KBM-7 (cell line): ENCODE measurements at regions not wholly inside any gene's neighbourhood (a gene's known extent, or its start where the extent isn't known, plus 50 kb on each side); places are given as distances from the start of the nearest gene placed in this dataset.
"Not testable (repeated sequence)": the region's sequence is repeated elsewhere in the genome, so short reads cannot be mapped to it uniquely, and the experiment has no call there.

Experiments
- DNase-seq: peaks from one replicate; pipeline ENCODE4 v3.0.0-alpha.2; 2015
- in situ Hi-C: fragments of 300-500 bp; cut with MboI; formaldehyde crosslinking; loops from 2 replicates; pipeline ENCODE4 v1.14.3; 2020; ENCODE audit warnings: low sequenced_read_pairs, low pct_unique_long_range_greater_than_20kb, mixed read lengths

GRCh38 chr5:124979251-124979650, 232.8 kb upstream of the ZNF608 start:
- in situ Hi-C loops = no loop called here
- no peak for DNase-seq

GRCh38 chr5:124980163-124980941, 233.9 kb upstream of the ZNF608 start:
- in situ Hi-C loops = no loop called here
- no peak for DNase-seq

DNA sequence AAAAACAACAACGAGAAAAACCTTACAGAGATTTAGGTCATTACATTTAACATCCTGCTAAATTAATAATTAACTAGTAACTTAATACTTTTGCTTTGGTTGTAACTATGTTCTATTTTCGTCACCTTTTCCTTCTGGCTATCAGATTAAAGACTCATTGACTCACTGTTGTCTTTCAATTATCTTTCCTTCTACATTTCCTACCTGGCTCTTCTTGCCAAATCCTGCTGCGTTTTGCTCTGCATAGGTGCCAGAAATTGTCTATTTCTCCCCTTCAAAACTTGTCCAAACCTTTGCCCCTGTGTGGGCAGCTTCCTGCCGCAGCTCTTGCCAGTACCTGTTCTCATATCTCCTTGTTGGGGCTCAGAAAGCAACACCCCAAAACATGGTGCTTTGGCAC, 235.5 kb upstream of the ZNF608 start:
- no peak for DNase-seq
- in situ Hi-C loops = no loop called here

DNA sequence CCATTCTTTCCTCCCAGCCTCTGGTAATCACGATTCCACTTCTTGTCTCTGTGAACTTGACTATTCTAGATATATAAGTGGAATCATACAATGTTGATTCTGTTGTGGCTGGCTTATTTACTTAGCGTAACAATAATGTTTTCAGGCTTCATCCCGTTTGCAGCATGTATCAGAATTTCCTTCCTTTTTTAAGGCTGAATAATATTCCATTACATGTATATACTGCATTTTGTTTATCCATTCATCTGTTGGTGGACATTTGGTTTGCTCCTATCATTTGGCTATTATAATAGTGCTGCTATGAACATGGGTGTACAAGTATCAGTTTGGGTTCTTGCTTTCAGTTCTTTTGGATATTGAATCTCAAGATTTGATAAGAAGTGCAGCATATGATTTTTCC, 239.7 kb upstream of the ZNF608 start:
- in situ Hi-C loops = no loop called here
- no peak for DNase-seq

- in situ Hi-C loops = no loop called here
- DNase-seq = no peak
These were observed 240.2 kb upstream of the ZNF608 start for GRCh38 chr5:124986667-124987066.

- DNase-seq, in situ Hi-C loops: not testable (repeated sequence)
These were observed 241.3 kb upstream of the ZNF608 start for GRCh38 chr5:124987786-124988185.

- in situ Hi-C loops = no loop called here
These were observed 244.3 kb upstream of the ZNF608 start for GRCh38 chr5:124990723-124991122.

DNA sequence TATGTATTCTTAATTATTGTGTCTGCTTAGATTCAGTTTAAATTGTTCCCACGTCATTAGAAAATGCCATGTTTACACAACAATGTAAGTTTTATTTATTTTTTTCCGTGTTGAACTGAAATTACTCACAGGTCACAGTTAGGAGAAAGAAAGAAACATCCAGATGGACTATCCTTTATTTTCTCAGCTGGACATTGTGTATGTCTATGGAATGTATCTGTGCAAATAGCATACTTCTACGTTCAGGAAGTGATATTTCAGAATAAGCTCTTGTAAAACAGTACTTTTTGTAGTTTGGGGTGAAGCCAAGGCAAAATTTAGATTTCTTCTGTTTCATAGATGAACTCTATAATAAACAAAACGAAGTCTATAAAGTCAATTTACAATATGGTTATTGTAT, 249.0 kb upstream of the ZNF608 start:
- in situ Hi-C loops = no loop called here
- no peak for DNase-seq

More at GRCh38 chr5:124990723-124991122, 244.3 kb upstream of the ZNF608 start:
- no peak for DNase-seq

DNA sequence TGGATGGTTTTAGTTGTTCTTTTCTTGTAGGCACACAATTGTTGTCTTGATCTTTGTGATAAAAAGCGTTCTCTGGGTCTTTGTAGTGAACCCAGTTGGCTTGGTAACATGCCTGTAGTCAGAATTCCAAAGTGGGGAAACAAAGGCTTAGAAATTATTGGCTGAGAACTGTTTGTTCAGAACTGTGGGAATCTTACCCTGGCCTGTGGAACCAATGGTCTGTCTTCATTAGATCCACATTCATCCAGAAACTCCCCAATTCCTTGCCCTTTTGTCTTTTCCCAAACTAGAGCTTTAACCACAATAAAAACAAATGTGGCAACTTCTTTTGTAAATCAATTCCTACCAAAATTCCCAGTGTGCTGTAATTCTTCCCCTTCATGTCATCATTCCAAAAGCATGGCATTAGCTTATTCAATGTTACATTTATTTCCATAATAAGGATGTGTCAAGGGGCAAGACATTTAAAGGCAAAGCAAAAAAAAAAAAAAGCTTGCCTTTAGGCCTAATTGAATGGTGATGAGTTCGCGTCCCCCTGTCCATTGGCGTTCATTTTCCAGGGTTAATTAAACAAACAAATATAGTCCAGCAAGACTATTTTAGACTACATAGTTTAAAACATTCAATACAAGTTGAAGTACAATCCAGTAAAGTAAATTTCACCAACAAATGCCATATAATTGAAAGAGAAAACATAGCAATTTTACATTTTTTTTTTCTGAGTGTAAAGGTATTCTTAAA, 249.8 kb upstream of the ZNF608 start:
- no peak for DNase-seq
- in situ Hi-C loops = no loop called here

- in situ Hi-C loops = no loop called here
- DNase-seq = no peak
These were observed 250.3 kb upstream of the ZNF608 start for GRCh38 chr5:124996764-124997077.

GRCh38 chr5:124997186-124997893, 250.9 kb upstream of the ZNF608 start:
- in situ Hi-C loops = no loop called here
- no peak for DNase-seq

DNA sequence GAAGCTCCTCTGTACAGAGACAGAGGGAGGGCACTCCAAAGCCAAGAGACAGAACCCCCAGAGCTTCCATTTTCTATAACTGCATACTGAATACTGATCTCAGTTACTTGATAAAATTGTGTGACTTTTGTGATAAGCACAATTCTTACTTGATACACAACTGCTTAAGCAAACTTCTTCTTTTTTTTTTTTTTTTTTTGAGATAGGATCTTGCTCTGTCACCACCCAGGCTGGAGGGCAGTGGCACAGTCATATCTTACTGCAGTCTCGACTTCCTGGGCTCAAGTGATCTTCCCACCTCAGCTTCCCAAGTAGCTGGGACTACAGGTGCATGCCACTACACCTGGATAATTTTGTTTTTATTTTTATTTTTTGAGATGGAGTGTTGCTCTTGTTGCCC, 252.1 kb upstream of the ZNF608 start:
- no peak for DNase-seq
- in situ Hi-C loops = no loop called here

GRCh38 chr5:125002727-125003598, 256.5 kb upstream of the ZNF608 start:
- in situ Hi-C loops = no loop called here
- no peak for DNase-seq

DNA sequence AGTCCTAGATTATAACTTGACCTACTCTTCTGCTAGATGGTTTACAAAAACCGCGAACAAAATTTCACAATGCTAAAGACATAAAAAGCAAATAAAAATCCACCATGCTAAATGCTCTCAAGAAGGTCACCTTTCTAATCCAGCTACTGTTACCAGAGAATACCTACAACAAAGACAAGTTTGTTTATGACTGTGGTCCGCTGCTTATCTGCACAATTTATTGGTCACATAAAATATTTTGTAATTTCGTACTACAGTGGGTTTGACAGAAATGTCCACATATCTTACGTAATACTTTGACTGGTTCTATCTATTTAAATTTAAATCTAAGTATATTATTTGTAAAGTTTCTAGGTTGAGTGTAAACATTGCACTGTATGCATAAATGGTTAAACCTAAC, 257.6 kb upstream of the ZNF608 start:
- no peak for DNase-seq
- in situ Hi-C loops = no loop called here

- in situ Hi-C loops = no loop called here
- peak; percentile 43 for DNase-seq
These were observed 258.8 kb upstream of the ZNF608 start for GRCh38 chr5:125005266-125005665.

DNA sequence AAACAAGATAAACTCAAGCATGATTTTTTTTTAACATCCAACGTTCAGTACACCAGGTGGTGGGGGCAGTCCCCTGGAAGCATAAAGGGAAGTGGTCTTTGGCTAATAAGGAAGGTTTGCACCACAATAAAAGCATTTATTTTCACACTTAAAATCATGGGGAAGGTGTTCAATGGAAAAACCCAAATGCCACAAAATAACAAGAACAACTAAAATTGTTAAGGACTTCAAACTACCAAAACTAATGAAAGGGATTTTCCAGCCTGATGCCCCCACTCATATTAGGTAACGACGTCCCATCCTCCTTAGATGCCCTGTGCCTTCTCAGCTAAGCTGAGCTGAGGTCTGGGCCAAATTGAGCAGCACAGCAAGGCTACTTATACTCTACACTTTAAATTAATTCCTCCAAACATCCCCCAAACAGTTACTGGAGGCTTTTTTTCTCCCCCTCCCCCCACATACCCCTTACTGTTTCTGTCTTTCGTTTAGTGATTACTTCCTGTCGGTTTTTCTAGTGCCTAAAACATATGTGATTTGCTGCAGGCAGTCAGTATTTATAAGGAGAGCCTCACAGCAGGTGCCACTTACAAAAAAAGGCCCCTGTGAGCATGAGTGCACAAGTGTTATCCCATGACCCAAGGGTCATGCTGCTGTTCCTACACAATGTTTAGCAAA, 259.7 kb upstream of the ZNF608 start:
- peak; percentile 28 for DNase-seq
- in situ Hi-C loops = no loop called here

GRCh38 chr5:125010356-125010755, 263.9 kb upstream of the ZNF608 start:
- in situ Hi-C loops = no loop called here
- DNase-seq = no peak

DNA sequence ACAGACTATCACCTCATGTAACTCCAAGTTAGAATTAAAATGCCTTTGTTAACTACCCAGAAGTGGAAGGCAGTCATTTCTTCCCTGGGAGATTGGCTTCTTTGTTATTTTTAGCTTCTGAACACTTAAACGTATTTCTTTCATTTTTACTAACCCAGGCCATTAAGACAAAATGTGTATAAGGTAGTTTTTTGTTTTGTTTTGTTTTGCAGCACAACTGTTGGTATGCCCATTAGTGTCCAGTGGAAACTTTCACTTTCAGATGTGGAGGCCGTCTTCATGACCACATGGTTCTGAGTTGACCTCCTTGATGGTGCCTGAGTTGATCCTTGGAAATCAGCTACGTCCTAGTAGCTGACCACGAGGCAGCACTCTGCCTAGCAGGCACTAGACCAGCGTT, 264.6 kb upstream of the ZNF608 start:
- DNase-seq = no peak
- in situ Hi-C loops = no loop called here

DNA sequence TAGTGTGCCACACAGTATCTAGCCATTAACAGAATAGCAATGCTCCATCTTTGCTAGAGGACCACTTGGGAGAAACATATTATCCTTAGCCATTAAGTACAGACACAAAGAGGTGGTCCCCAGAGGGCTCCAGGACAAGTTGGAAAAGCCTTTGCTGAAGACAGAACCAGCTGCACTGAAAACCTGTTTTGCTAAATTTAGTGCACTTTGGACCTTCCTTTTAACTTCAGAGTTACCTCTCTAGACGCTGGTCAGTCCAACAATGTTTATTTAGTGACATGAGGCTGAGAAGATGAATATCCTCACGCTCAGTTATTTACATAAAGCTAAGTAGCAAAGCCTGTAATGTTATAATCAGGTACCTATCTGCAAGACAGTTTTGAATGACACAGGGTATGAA, 265.0 kb upstream of the ZNF608 start:
- in situ Hi-C loops = no loop called here
- no peak for DNase-seq
